ENCODE measurements at regions not wholly inside any gene's neighbourhood (a gene's known extent, or its start where the extent isn't known, plus 50 kb on each side); places are given as distances from the start of the nearest gene placed in this dataset.
"Not testable (repeated sequence)": the region's sequence is repeated elsewhere in the genome, so short reads cannot be mapped to it uniquely, and the experiment has no call there.

- H3K36me3 ChIP-seq (ENCODE audit: low read depth); H3K9me3 ChIP-seq (ENCODE audit: low read depth); H3K4me3 ChIP-seq; H3K79me2 ChIP-seq (ENCODE audit: insufficient read depth); H3K4me2 ChIP-seq (ENCODE audit: unreplicated experiment); H3K27me3 ChIP-seq (replicated peaks; ENCODE audit: insufficient read depth); H3F3A ChIP-seq (ENCODE audit: insufficient read depth); H2AFZ ChIP-seq; DNase-seq; H3K4me1 ChIP-seq (ENCODE audit: insufficient read depth); H3K27ac ChIP-seq; in situ Hi-C loops (cut with MboI); H3K9ac ChIP-seq; H3K9me2 ChIP-seq (ENCODE audit: insufficient read depth); H4K20me1 ChIP-seq (ENCODE audit: insufficient read depth): not testable (repeated sequence)
- no CpG with 5 or more reads among the region's 7 CpGs for WGBS, 2 experiments (ENCODE audit: low coverage in 1 of 2, low lambda C conversion rate in 2 of 2, missing lambda C conversion rate in 2 of 2)
Measured at GRCh38 chr15:84480174-84480681, 120.6 kb upstream of the ZSCAN2 start.

- H3K27ac ChIP-seq; H4K20me1 ChIP-seq (ENCODE audit: insufficient read depth); H2AFZ ChIP-seq; H3K27me3 ChIP-seq (replicated peaks; ENCODE audit: insufficient read depth); H3K4me2 ChIP-seq (ENCODE audit: unreplicated experiment); H3K79me2 ChIP-seq (ENCODE audit: insufficient read depth); H3K4me1 ChIP-seq (ENCODE audit: insufficient read depth); H3K9ac ChIP-seq; DNase-seq; in situ Hi-C loops (cut with MboI); H3K9me3 ChIP-seq (ENCODE audit: low read depth); H3K4me3 ChIP-seq; H3K9me2 ChIP-seq (ENCODE audit: insufficient read depth); H3F3A ChIP-seq (ENCODE audit: insufficient read depth); H3K36me3 ChIP-seq (ENCODE audit: low read depth): not testable (repeated sequence)
- 90 to 92% methylated on average over 2 to 4 of the region's 9 CpGs for WGBS, 2 experiments (ENCODE audit: low coverage in 1 of 2, low lambda C conversion rate in 2 of 2, missing lambda C conversion rate in 2 of 2)
Measured at GRCh38 chr15:84483859-84484258, 117.0 kb upstream of the ZSCAN2 start.

- H3K4me2 ChIP-seq (ENCODE audit: unreplicated experiment); H2AFZ ChIP-seq; H3K79me2 ChIP-seq (ENCODE audit: insufficient read depth); in situ Hi-C loops (cut with MboI); H3K9me2 ChIP-seq (ENCODE audit: insufficient read depth); DNase-seq; H3K27me3 ChIP-seq (replicated peaks; ENCODE audit: insufficient read depth); H3K36me3 ChIP-seq (ENCODE audit: low read depth); H3K4me1 ChIP-seq (ENCODE audit: insufficient read depth); H3K9me3 ChIP-seq (ENCODE audit: low read depth); H3F3A ChIP-seq (ENCODE audit: insufficient read depth); H4K20me1 ChIP-seq (ENCODE audit: insufficient read depth): not testable (repeated sequence)
- Histone ChIP-seq H3K4me3 (peak overlapping the region; percentile 66), H3K9ac (peak overlapping the region; percentile 79), H3K27ac (peak overlapping the region; percentile 64; the same call in 1 of the 2 replicates)
- WGBS, 2 experiments (ENCODE audit: low coverage in 1 of 2, low lambda C conversion rate in 2 of 2, missing lambda C conversion rate in 2 of 2) = 0% methylated on average over 3 to 21 of the region's 60 CpGs
Measured at GRCh38 chr15:84500165-84500889, 100.5 kb upstream of the ZSCAN2 start.

GRCh38 chr15:84503101-84503500, 97.7 kb upstream of the ZSCAN2 start:
- H3K9me2 ChIP-seq (ENCODE audit: insufficient read depth); H3K79me2 ChIP-seq (ENCODE audit: insufficient read depth); H2AFZ ChIP-seq; H3F3A ChIP-seq (ENCODE audit: insufficient read depth); H3K4me2 ChIP-seq (ENCODE audit: unreplicated experiment); H3K27ac ChIP-seq; H3K9ac ChIP-seq; H3K4me3 ChIP-seq; DNase-seq; in situ Hi-C loops (cut with MboI); H3K36me3 ChIP-seq (ENCODE audit: low read depth); H3K4me1 ChIP-seq (ENCODE audit: insufficient read depth); H3K9me3 ChIP-seq (ENCODE audit: low read depth); H4K20me1 ChIP-seq (ENCODE audit: insufficient read depth); H3K27me3 ChIP-seq (replicated peaks; ENCODE audit: insufficient read depth): not testable (repeated sequence)
- WGBS, 2 experiments (ENCODE audit: low coverage in 1 of 2, low lambda C conversion rate in 2 of 2, missing lambda C conversion rate in 2 of 2) = 88 to 93% methylated on average over 13 to 14 of the region's 17 CpGs

GRCh38 chr15:84505552-84505951, 95.3 kb upstream of the ZSCAN2 start:
- WGBS, 2 experiments (ENCODE audit: low coverage in 1 of 2, low lambda C conversion rate in 2 of 2, missing lambda C conversion rate in 2 of 2) = 86% methylated on average over 3 of the region's 4 CpGs; no CpG with 5 or more reads in 1 of the 2 experiments
- H3K9ac ChIP-seq; H3K27ac ChIP-seq; H2AFZ ChIP-seq; in situ Hi-C loops (cut with MboI); DNase-seq; H3K9me3 ChIP-seq (ENCODE audit: low read depth); H3K9me2 ChIP-seq (ENCODE audit: insufficient read depth); H3K27me3 ChIP-seq (replicated peaks; ENCODE audit: insufficient read depth); H3F3A ChIP-seq (ENCODE audit: insufficient read depth); H3K36me3 ChIP-seq (ENCODE audit: low read depth); H3K79me2 ChIP-seq (ENCODE audit: insufficient read depth); H3K4me2 ChIP-seq (ENCODE audit: unreplicated experiment); H3K4me3 ChIP-seq; H3K4me1 ChIP-seq (ENCODE audit: insufficient read depth); H4K20me1 ChIP-seq (ENCODE audit: insufficient read depth): not testable (repeated sequence)

- H3K9me3 ChIP-seq (ENCODE audit: low read depth); H3K36me3 ChIP-seq (ENCODE audit: low read depth); DNase-seq; H2AFZ ChIP-seq; H3K9ac ChIP-seq; H3K27ac ChIP-seq; H3K27me3 ChIP-seq (replicated peaks; ENCODE audit: insufficient read depth); H3K4me2 ChIP-seq (ENCODE audit: unreplicated experiment); H3K79me2 ChIP-seq (ENCODE audit: insufficient read depth); H4K20me1 ChIP-seq (ENCODE audit: insufficient read depth); H3K4me3 ChIP-seq; H3K4me1 ChIP-seq (ENCODE audit: insufficient read depth); H3K9me2 ChIP-seq (ENCODE audit: insufficient read depth); in situ Hi-C loops (cut with MboI); H3F3A ChIP-seq (ENCODE audit: insufficient read depth): not testable (repeated sequence)
- WGBS, 2 experiments (ENCODE audit: low coverage in 1 of 2, low lambda C conversion rate in 2 of 2, missing lambda C conversion rate in 2 of 2) = 77% methylated on average over 8 of the region's 9 CpGs; no CpG with 5 or more reads in 1 of the 2 experiments
Measured at GRCh38 chr15:84512324-84512723, 88.5 kb upstream of the ZSCAN2 start.

- H3K4me1 ChIP-seq (ENCODE audit: insufficient read depth); H3K79me2 ChIP-seq (ENCODE audit: insufficient read depth); H3K9me2 ChIP-seq (ENCODE audit: insufficient read depth); H4K20me1 ChIP-seq (ENCODE audit: insufficient read depth); H3K36me3 ChIP-seq (ENCODE audit: low read depth); H3K27ac ChIP-seq; H3K4me3 ChIP-seq; in situ Hi-C loops (cut with MboI); H3F3A ChIP-seq (ENCODE audit: insufficient read depth); H3K27me3 ChIP-seq (replicated peaks; ENCODE audit: insufficient read depth); H3K4me2 ChIP-seq (ENCODE audit: unreplicated experiment); H2AFZ ChIP-seq; H3K9me3 ChIP-seq (ENCODE audit: low read depth); H3K9ac ChIP-seq: not testable (repeated sequence)
- WGBS, 2 experiments (ENCODE audit: low coverage in 1 of 2, low lambda C conversion rate in 2 of 2, missing lambda C conversion rate in 2 of 2) = 91 to 92% methylated on average over 3 to 5 of the region's 6 CpGs
- DNase-seq = peak; percentile 2
Measured at GRCh38 chr15:84516773-84517172, 84.0 kb upstream of the ZSCAN2 start.

Measured in GM23248 (cell line).